DND-41 (cell line): ENCODE measurements at regions not wholly inside any gene's neighbourhood (a gene's known extent, or its start where the extent isn't known, plus 50 kb on each side); places are given as distances from the start of the nearest gene placed in this dataset.

Experiments
- EZH2 ChIP-seq: IDR thresholded peaks from 3 replicates; pipeline ENCODE4 v1.6.1; 2012; ENCODE audit warnings: borderline replicate concordance, low read depth, mild to moderate bottlenecking, moderate library complexity, low read length, inconsistent platforms; ENCODE audit not compliant: severe bottlenecking
- TF ChIP-seq, protein P1 (sequence below): IDR thresholded peaks from 2 replicates; pipeline ENCODE4 v1.5.1; 2012; ENCODE audit warnings: borderline replicate concordance, low read length, moderate library complexity, mild to moderate bottlenecking; ENCODE audit not compliant: poor library complexity, severe bottlenecking; ENCODE audit errors: extremely low read depth

DNA sequence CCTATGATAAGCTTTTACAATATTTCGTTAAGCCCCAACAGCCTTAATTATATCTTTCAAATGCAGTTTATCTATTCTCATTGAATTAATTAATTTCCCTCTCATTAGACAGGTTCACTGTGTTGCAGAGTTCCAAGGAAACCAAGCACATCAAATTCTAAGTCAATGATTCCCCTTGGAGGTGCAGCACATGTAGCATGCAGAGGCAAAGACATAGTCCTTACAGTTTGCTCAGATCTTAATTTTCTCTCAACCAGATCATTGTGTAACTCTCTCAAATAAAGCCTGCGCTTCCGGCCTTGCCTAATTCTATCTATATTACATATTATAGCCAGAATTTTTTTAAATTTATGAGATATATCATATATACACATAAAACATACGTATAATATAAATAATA, 205.4 kb downstream of the GRIA2 start:
- TF ChIP-seq, protein P1, sequence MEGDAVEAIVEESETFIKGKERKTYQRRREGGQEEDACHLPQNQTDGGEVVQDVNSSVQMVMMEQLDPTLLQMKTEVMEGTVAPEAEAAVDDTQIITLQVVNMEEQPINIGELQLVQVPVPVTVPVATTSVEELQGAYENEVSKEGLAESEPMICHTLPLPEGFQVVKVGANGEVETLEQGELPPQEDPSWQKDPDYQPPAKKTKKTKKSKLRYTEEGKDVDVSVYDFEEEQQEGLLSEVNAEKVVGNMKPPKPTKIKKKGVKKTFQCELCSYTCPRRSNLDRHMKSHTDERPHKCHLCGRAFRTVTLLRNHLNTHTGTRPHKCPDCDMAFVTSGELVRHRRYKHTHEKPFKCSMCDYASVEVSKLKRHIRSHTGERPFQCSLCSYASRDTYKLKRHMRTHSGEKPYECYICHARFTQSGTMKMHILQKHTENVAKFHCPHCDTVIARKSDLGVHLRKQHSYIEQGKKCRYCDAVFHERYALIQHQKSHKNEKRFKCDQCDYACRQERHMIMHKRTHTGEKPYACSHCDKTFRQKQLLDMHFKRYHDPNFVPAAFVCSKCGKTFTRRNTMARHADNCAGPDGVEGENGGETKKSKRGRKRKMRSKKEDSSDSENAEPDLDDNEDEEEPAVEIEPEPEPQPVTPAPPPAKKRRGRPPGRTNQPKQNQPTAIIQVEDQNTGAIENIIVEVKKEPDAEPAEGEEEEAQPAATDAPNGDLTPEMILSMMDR, result no peak
- TF ChIP-seq EZH2, result no peak
